ENCODE measurements at regions not wholly inside any gene's neighbourhood (a gene's known extent, or its start where the extent isn't known, plus 50 kb on each side); places are given as distances from the start of the nearest gene placed in this dataset.

DNA sequence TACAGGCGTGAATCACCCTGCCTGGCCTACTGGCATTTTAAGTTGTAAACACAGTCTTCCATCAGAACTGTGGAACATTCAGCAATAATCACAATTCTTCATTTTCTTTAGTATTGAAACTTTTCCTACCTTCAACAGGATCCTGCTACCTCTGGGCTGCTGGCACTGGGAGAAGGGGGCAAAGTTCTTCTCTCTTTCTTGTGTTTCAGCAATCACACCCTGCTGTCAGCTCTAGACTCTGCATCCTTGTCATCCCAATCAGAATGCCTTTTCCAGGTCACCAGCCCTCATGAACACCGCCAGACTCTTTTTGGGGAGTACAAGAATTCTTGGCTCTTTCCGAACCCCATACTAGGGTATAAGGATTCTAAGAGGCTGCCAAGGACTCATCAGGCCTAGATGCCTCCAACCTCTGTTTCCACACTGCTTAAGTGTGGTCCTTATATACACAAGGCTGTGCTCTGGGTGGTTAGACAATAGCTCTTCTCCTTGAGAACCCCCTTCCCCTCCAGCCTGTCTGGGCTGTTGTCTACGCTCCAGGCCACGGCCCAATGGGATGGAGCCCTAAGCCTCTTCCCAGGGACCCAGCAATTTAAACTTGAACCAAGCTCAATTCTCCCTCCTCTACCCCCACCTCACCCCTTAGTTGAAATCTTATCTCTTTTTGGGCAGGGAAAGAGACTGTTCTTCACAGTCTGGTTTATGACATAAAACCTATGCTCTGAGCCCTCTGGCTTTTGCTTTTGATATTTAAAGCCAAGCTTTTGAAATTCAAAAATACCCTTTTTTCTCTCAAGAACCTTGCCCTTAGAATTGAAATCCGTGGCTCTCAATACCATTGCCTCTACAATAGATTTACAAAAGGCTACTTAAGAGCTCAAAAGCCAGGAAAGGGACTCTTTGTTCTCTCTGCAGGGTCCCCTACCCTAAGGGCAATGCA lies 327.4 kb downstream of the BUD13 start:
- H3K27ac Mint-ChIP-seq (ENCODE audit: unreplicated experiment) = no peak overlapping the region
- peaks cover 4% of the 10 kb centered on the region for H3K4me1 Mint-ChIP-seq (ENCODE audit: low read depth, unreplicated experiment)
- H3K4me3 Mint-ChIP-seq (ENCODE audit: unreplicated experiment) = no peak overlapping the region
- peaks cover 2% of the 10 kb centered on the region for H3K27me3 Mint-ChIP-seq (ENCODE audit: unreplicated experiment)
- no peak for DNase-seq
- peaks cover 9% of the 10 kb centered on the region for H3K9me3 Mint-ChIP-seq (ENCODE audit: unreplicated experiment)
- H3K36me3 Mint-ChIP-seq (ENCODE audit: unreplicated experiment) = peaks cover 23% of the 10 kb centered on the region
- no peak for TF ChIP-seq CTCF (IDR thresholded peaks at IDR 0.05; ENCODE audit: partially characterized antibody, unreplicated experiment)

- Mint-ChIP-seq H3K36me3 (ENCODE audit: unreplicated experiment) (peaks cover 25% of the 10 kb centered on the region), H3K9me3 (ENCODE audit: unreplicated experiment) (peaks cover 9% of the 10 kb centered on the region), H3K27ac (ENCODE audit: unreplicated experiment) (no peak overlapping the region), H3K27me3 (ENCODE audit: unreplicated experiment) (peaks cover 4% of the 10 kb centered on the region), H3K4me1 (ENCODE audit: low read depth, unreplicated experiment) (peaks cover 4% of the 10 kb centered on the region), H3K4me3 (ENCODE audit: unreplicated experiment) (no peak overlapping the region)
- DNase-seq = no peak
- no peak for TF ChIP-seq CTCF (IDR thresholded peaks at IDR 0.05; ENCODE audit: partially characterized antibody, unreplicated experiment)
Observed at GRCh38 chr11:116442238-116442752, 330.5 kb downstream of the BUD13 start.

- peaks cover 6% of the 10 kb centered on the region for H3K27me3 Mint-ChIP-seq (ENCODE audit: unreplicated experiment)
- H3K4me3 Mint-ChIP-seq (ENCODE audit: unreplicated experiment) = no peak overlapping the region
- DNase-seq = no peak
- peaks cover 21% of the 10 kb centered on the region for H3K36me3 Mint-ChIP-seq (ENCODE audit: unreplicated experiment)
- peaks cover 3% of the 10 kb centered on the region for H3K4me1 Mint-ChIP-seq (ENCODE audit: low read depth, unreplicated experiment)
- H3K27ac Mint-ChIP-seq (ENCODE audit: unreplicated experiment) = no peak overlapping the region
- no peak for TF ChIP-seq CTCF (IDR thresholded peaks at IDR 0.05; ENCODE audit: partially characterized antibody, unreplicated experiment)
- peaks cover 9% of the 10 kb centered on the region for H3K9me3 Mint-ChIP-seq (ENCODE audit: unreplicated experiment)
Observed at GRCh38 chr11:116439361-116439677, 333.5 kb downstream of the BUD13 start.

DNA sequence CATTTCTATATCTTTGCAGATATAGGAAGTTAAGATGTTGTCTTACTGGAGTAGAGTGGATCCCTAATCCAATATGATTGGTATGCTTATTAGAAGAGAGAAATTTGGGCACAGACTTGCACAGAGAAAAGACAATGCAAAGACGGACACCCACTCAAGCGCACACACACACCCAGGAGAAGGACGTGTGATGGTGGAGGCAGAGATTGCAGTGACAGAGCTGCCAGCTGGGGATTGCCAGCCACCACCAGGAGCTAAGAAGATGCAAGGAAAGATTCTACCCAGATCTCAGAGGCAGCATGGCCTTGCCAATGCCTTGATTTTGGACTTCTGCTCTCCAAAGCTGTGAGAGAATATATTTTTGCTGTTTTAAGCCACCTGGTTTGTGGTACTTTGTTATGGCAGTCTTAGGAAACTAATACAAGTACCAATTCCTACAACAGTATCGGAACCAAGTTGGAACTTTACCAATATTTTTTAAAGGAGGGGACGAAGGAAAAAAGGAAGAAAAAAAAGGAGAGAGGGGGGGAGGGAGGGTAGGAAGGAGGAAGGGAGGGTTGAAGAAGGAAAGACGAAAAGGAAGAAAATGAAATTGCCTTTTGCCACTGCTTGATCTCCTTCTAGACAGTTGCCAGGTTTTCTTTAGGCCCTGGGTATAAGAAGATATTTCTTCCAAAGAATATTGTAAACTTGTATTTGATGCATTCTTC lies 334.0 kb downstream of the BUD13 start:
- TF ChIP-seq CTCF (IDR thresholded peaks at IDR 0.05; ENCODE audit: partially characterized antibody, unreplicated experiment) = no peak
- H3K27ac Mint-ChIP-seq (ENCODE audit: unreplicated experiment) = no peak overlapping the region
- no peak overlapping the region for H3K4me3 Mint-ChIP-seq (ENCODE audit: unreplicated experiment)
- H3K4me1 Mint-ChIP-seq (ENCODE audit: low read depth, unreplicated experiment) = peaks cover 3% of the 10 kb centered on the region
- H3K36me3 Mint-ChIP-seq (ENCODE audit: unreplicated experiment) = peaks cover 21% of the 10 kb centered on the region
- DNase-seq = no peak
- H3K9me3 Mint-ChIP-seq (ENCODE audit: unreplicated experiment) = peaks cover 5% of the 10 kb centered on the region
- H3K27me3 Mint-ChIP-seq (ENCODE audit: unreplicated experiment) = peaks cover 6% of the 10 kb centered on the region
